ENCODE measurements at regions not wholly inside any gene's neighbourhood (a gene's known extent, or its start where the extent isn't known, plus 50 kb on each side); places are given as distances from the start of the nearest gene placed in this dataset.

- no peak for TF ChIP-seq POLR2A (IDR thresholded peaks at IDR 0.05)
- TF ChIP-seq, protein P1, sequence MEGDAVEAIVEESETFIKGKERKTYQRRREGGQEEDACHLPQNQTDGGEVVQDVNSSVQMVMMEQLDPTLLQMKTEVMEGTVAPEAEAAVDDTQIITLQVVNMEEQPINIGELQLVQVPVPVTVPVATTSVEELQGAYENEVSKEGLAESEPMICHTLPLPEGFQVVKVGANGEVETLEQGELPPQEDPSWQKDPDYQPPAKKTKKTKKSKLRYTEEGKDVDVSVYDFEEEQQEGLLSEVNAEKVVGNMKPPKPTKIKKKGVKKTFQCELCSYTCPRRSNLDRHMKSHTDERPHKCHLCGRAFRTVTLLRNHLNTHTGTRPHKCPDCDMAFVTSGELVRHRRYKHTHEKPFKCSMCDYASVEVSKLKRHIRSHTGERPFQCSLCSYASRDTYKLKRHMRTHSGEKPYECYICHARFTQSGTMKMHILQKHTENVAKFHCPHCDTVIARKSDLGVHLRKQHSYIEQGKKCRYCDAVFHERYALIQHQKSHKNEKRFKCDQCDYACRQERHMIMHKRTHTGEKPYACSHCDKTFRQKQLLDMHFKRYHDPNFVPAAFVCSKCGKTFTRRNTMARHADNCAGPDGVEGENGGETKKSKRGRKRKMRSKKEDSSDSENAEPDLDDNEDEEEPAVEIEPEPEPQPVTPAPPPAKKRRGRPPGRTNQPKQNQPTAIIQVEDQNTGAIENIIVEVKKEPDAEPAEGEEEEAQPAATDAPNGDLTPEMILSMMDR (IDR thresholded peaks at IDR 0.05), result no peak
These were observed 161.7 kb downstream of the OLFM1 start for GRCh38 chr9:135249191-135249590.
